ENCODE measurements at regions not wholly inside any gene's neighbourhood (a gene's known extent, or its start where the extent isn't known, plus 50 kb on each side); places are given as distances from the start of the nearest gene placed in this dataset.
"Not testable (repeated sequence)": the region's sequence is repeated elsewhere in the genome, so short reads cannot be mapped to it uniquely, and the experiment has no call there.

DNA sequence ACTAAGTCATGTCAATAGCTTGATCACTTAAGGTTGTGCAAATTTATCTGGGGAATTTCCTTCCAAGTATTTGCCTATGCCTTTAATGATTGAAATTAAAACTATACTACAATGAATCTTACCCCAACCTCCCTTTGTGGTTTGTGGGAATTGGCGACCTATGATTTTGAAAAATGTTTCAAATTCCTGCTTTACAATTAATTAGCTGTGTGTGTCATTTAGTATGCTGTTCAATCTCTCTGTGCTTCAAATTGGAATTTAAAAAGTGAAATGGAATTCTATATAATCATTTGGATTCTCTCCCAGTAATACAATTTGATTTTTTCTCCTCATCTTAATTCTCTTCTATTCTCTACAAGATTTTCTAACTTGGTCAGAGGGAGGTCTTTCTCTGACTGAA lies 2319.5 kb downstream of the ARAP2 start:
- intact Hi-C loops (cut with DNase I) = no loop called here
- DNase-seq (ENCODE audit: low spot score) = no peak

DNA sequence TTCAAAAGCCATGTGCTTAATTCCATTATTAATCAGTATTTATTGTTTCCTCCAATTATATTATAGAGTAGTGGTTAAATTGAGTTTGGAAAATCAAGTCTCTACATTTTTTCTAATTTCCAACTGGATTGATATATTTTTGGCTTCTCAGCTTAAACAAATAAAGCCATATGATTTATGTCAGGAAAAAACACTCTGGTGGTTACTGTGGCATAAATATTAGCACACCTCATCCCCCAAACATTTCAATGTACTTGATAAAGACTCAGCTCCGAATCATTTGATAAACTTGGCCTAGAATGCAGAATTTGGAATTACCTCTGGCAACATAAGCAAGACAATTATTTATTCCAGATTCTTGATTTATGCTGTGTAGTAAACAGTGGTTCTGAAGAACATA lies 2313.8 kb downstream of the ARAP2 start:
- intact Hi-C loops (cut with DNase I) = no loop called here
- DNase-seq (ENCODE audit: low spot score) = no peak

DNA sequence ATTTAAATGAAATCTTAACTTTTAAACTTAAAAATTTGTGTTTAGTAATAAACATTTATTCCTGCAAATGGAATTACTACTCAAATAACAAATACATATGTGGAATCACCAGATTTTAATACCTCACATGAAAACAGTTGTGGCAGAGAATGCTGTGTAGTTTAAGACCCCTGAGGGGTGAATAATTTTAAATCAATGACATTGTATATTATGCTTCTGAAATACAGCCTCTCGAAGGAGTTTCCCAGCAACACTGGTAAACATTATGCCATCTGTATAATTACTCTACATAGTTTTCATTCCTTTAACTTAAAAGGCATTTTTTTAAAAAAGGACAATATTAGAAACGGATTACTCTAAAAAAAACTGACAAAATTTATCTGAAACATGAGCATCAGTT lies 2313.3 kb downstream of the ARAP2 start:
- intact Hi-C loops (cut with DNase I) = no loop called here

DNA sequence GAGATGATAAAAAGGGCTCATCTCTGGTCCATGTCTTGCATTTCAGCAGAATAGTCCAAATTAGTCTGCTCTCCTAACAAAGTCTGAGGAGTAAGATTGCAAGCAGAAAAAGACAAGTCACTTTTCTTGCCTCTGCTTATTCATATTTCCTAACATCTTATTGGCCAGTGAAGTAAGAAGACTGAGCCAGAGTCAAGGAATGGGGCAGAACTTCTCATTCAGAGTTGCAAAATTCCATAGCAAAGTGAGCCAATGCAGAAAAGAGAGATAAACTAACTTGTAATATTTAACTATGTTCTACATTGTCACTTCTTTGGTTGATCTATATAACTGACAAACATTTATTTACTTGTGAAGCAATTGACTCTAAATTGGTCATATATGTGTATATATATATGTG lies 2304.0 kb downstream of the ARAP2 start:
- intact Hi-C loops (cut with DNase I) = no loop called here
- DNase-seq (ENCODE audit: low spot score) = no peak

More for the DNA sequence above, 2313.3 kb downstream of the ARAP2 start:
- DNase-seq (ENCODE audit: low spot score) = no peak

DNA sequence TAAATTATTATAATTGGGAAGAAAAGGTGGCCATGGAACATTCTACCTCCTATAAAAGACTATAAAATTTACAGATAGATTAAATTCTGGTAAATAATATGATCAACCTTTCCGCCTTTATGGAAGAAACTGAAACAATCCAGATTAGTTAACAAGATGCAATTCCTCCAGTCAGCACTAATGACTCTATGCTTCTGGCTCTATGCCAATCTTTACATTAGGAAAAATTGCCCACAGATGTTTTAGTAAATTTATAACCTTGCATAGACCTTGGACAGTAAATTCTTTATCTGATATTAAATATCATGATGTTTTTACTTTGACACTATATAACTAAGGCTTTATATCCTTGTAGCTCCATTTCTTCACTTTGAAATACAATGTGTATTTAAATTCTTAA lies 2302.5 kb downstream of the ARAP2 start:
- intact Hi-C loops (cut with DNase I) = no loop called here
- DNase-seq (ENCODE audit: low spot score) = no peak

DNA sequence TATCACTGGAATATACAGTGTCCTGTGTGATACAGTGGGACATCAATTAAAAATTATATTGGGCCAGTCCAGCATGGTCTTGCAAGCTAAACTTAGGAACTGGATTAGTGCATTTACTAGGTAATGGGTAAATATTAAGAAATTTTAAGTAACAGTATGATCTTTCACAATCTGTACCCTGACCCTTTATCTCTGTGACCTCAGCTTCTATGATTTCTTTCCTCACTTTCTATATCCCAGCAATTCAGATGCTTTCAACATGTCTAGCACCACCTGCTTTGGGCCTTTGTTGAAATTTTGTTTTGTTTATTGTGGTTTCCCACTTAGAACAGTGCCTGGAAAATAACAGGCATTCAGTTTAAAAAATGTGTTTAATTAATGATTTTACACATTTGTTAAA lies 2295.4 kb downstream of the ARAP2 start:
- intact Hi-C loops (cut with DNase I) = no loop called here
- DNase-seq (ENCODE audit: low spot score) = no peak

DNA sequence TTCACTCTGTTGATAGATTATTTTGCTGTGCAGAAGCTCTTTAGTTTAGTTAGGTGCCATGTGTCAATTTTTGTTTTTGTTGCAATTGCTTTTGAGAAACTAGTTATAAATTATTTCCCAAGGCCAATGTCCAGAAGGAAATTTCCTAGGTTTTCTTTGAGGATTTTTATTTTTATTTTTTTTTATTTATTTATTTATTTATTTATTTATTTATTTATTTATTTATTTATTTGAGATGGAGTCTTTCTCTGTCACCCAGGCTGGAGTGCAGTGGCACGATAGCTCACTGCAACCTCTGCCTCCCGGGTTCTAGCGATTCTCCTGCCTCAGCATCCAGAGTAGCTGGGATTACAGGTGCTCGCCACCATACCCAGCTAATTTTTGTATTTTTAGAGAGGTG lies 2290.5 kb downstream of the ARAP2 start:
- intact Hi-C loops (cut with DNase I); DNase-seq (ENCODE audit: low spot score): not testable (repeated sequence)

DNA sequence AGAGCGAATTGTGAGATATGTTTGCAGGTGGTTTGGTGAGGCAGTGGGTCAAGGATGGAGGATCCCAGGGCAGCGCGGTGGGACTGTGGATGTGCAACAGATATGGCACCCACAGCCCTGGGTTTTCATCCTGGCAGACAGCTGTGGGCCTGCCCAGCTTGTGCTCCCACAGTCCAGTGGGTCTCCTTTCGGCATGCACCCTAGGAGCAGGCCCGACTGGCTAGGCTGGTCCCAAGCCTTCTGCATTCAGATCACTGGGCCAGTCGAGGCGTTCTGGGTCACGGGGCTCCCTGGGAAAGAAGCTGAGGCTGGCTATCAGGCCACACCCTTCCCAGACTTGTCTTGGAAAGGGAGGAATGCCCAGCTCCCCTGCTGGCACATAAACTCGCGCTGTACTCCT lies 2289.6 kb downstream of the ARAP2 start:
- intact Hi-C loops (cut with DNase I) = no loop called here
- DNase-seq (ENCODE audit: low spot score) = no peak

DNA sequence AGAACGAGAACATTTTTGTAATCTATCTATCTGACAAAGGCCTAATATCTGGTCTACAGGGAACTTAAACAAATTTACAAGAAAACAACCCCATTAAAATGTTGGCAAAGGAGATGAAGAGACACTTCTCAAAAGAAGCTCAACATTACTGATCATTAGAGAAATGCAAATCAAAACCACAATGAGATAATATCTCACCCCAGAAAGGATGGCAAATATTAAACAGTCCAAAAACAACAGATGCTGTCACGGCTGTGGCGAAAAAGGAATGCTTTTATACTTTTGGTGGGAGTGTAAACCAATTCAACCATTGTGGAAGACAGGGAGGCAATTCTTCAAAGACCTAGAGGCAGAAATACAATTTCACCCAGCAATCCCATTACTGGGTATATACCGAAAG lies 2284.8 kb downstream of the ARAP2 start:
- intact Hi-C loops (cut with DNase I) = no loop called here
- no peak for DNase-seq (ENCODE audit: low spot score)

DNA sequence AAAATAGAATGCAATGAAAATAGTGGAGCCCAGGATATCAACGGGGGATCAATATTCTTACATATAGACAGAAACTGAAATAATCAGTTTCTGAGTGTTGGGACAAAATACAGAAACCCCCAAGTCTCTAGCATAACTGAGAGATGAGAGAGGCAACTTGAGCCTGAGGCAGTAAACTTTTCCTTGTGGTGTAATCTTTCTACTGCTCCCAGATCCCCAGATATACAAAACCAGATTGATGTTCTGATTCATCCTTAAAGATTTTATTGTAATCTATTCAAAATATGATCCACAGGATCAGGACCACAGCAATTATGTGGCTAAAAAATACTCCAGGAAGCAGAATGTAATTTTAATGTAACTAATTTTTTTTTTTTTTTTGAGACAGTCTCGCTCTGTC lies 2282.6 kb downstream of the ARAP2 start:
- intact Hi-C loops (cut with DNase I) = no loop called here
- DNase-seq (ENCODE audit: low spot score) = no peak

DNA sequence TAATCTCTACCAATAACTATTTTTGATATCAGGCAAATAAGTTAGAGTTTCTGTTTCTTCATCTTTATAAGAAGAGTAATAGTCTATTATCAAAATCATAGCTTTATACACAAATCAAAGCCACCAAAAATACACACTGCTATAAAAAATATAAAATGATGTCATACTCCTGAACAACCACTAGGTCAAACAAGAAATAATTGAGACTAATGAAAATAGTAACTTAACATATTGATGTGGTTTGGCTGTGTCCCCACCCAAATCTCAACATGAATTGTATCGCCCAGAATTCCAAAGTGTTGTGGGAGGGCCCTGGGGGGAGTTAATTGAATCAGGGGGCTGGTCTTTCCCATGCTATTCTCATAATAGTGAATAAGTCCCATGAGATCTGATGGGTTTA lies 2277.5 kb downstream of the ARAP2 start:
- intact Hi-C loops (cut with DNase I) = no loop called here
- DNase-seq (ENCODE audit: low spot score) = no peak

DNA sequence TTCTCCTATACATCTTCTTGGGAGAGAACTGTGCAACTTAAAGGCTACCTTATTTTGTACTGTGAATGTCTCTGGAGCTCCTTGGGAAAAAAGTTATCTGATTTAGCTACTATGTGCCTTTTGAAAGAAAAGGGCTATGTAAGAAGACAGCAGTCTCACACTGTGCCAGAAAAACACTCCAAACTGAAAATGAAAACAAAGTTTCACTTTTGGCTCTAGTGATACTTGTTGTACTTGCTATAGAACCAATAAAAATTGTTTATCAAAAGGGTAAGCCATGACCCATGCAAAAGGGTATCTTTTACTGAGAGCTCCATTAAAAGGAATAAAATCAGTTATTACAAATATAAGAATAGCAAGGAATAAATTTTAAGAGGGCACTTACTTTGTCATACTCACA lies 2270.0 kb downstream of the ARAP2 start:
- DNase-seq (ENCODE audit: low spot score) = no peak
- intact Hi-C loops (cut with DNase I) = no loop called here

DNA sequence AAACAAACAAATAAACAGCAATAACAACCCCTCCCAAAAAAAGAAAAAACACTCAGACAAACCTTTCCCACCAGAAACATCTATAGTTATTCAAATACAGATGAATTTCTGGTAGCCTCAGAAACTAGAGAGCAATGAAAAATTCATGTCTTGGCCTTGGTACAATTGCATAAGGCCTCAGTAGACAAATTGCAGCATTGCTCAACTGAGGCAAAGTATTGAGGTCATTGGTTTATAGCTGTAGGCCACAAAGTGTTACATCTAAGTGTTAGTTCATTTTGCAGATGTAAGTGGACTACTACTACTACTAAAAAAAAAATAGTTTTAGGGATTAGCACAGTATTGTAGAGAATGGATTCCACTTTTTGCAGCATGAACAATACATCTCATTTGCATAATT lies 2268.3 kb downstream of the ARAP2 start:
- intact Hi-C loops (cut with DNase I) = no loop called here
- no peak for DNase-seq (ENCODE audit: low spot score)

DNA sequence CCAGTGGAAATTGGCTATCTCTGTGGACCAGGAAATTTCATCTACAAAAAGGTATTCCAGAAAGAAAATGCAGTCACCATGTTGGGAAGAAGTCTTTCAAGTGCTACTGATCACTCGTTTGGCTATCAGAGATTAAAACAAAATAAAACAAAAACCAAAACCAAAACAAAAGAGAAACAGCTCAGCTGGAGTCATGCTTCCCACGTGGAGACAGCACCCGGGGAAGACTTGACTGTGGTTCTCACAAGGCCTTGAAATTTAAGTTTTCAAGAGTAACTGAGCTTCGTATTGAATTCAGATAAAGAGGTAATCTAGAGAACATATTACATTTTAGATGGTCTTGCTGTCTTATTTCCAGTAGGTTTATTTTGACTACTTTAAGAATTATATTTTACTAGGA lies 2264.5 kb downstream of the ARAP2 start:
- DNase-seq (ENCODE audit: low spot score); intact Hi-C loops (cut with DNase I): not testable (repeated sequence)

DNA sequence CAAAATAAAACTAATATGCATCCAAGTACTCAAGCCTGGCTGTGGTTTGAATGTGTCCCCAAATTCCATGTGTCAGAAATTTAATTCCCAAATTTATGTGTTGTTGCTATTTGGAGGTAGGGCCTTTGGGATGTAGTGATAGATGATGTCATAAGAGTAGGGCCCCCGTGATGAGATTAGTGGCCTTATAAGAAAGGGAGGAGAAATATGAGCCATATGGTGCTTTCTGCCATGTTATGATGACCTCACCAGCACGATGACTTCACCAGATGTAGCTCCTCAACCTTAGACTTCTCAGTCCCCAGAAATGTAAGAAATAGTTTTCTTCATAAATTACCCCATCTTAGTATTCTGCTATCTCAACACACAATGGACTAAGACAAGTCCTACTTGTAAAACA lies 2264.0 kb downstream of the ARAP2 start:
- DNase-seq (ENCODE audit: low spot score) = no peak
- intact Hi-C loops (cut with DNase I) = no loop called here

DNA sequence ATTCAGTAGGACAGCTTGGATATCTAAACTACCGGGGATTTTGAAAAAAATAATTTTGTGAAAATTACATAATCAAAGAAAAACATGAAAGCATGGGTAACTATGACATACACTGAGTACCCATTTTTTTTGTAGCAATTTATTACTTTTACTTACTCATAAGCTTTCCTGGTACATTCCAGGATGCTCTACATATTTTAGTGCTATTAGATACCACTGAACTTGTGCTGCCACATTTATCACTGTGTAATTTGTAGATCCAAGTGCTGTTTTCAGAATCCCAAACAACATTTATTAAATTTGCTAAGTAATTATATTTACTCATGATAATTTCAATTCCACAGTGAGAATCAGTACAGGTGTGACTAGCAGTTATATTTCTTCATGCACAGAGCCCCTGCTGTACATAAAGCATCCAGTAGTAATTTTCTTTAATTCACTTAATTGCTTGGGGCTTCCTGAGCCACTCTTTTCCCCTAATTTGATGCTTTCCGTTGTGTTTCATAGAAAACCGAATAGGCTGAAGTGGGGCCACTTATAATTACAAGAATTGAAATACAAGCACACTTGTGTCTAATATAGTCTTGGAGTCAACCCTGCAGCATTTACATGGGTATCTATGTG lies 2254.4 kb downstream of the ARAP2 start:
- intact Hi-C loops (cut with DNase I) = no loop called here
- DNase-seq (ENCODE audit: low spot score) = no peak

DNA sequence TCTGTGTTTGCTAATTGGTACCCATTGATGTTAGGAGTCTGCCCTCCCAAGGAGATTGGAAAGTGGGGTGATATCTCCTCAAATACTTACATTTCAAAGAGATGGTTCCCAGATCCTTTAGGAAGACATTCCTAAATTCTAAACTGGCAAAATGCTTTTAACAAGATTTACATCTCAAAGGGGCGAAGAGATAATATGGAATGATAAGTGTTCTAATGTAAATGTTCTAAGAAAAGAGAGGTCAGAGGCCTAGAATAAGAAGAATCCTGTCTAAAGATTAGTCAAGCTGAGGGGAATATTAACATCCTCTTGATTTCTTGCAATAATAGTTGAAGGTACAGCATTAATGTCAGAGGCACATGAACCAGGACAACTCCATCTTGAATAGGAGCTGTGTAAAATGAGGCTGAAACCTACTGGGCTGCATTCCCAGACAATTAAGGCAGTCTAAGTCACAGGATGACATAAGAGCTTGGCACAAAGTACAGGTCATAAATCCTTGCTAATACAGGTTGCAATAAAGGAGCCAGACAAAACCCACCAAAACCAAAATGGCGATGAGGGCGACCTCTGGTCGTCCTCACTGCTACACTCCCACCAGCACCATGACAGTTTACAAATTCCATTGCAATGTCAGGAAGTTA lies 2248.1 kb downstream of the ARAP2 start:
- intact Hi-C loops (cut with DNase I) = no loop called here
- DNase-seq (ENCODE audit: low spot score) = no peak

DNA sequence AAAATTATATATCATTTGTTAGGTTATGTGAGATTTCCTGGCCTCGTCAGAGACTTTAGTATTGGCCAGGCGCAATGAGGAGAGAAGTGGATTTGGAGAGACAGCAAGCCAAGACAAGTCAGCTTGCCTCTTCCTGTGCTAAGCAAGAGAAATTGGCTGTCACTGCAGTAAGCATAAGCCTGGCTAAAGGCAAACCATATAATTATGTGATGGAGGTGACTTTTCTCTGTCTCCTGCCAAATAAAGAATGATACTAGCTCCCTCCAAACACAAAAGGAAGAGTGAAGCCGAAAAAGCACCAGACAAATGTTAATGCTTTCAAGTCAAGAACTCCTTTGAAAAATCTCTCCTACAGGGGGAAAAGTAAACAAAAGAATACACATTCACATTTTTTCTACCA lies 2246.0 kb downstream of the ARAP2 start:
- intact Hi-C loops (cut with DNase I) = no loop called here
- no peak for DNase-seq (ENCODE audit: low spot score)

DNA sequence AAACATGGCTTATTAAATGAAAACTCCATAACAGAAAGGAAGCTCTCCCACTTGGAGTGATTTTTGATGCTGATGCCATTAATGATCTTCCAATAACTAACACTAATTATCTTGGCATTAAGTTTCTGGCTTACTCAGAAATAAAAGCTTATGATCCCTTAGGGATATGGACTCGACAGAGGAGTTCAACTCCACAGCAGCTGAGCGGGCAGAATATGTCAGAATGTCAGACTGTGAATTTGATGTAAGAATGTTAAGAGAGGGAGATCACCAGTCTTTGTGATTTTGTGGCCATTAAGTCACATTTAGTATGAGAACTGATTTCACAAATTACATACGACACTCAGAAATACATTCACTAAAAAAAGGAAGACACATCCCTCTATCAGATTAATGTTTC lies 2244.0 kb downstream of the ARAP2 start:
- intact Hi-C loops (cut with DNase I) = no loop called here
- DNase-seq (ENCODE audit: low spot score) = no peak

DNA sequence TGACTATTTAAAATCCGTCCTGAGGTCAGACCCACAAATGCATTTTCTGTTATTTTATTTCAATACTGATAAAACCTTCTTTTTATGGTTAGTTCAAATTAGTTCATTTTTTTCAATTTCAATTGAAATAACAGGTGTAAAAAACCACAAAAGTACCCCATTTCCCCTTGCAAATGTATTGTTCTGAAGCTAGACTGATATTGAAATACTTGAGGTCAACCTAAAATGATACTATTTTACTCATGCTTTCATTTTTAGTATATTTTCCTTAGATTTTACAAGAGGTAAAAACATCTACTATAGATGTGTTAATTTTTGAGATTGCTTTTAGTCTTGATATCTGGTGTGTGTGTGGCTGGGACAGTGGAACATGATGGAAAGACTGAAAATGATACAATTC lies 2237.8 kb downstream of the ARAP2 start:
- intact Hi-C loops (cut with DNase I); DNase-seq (ENCODE audit: low spot score): not testable (repeated sequence)

DNA sequence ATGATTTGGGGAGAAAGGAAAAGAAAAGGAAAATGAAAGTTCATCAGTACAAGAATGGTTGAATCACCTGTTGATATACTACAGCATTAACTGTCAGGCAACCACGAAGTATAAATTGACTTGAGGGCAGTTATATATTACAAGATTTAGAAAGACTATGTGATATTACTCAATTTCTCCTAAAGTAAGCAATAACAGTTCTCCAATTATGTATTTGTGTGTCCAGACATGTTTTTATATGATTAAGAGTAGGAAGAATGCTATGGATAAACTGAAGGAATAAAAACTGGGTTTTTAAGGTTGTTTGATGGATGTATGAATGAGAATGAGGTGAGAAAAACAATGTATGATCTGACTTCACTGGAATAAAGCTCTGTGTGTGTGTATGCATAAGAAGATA lies 2234.4 kb downstream of the ARAP2 start:
- DNase-seq (ENCODE audit: low spot score) = no peak
- intact Hi-C loops (cut with DNase I) = no loop called here

All from cardiac septum (tissue), 1 donor.